ENCODE measurements at regions not wholly inside any gene's neighbourhood (a gene's known extent, or its start where the extent isn't known, plus 50 kb on each side); places are given as distances from the start of the nearest gene placed in this dataset.

DNA sequence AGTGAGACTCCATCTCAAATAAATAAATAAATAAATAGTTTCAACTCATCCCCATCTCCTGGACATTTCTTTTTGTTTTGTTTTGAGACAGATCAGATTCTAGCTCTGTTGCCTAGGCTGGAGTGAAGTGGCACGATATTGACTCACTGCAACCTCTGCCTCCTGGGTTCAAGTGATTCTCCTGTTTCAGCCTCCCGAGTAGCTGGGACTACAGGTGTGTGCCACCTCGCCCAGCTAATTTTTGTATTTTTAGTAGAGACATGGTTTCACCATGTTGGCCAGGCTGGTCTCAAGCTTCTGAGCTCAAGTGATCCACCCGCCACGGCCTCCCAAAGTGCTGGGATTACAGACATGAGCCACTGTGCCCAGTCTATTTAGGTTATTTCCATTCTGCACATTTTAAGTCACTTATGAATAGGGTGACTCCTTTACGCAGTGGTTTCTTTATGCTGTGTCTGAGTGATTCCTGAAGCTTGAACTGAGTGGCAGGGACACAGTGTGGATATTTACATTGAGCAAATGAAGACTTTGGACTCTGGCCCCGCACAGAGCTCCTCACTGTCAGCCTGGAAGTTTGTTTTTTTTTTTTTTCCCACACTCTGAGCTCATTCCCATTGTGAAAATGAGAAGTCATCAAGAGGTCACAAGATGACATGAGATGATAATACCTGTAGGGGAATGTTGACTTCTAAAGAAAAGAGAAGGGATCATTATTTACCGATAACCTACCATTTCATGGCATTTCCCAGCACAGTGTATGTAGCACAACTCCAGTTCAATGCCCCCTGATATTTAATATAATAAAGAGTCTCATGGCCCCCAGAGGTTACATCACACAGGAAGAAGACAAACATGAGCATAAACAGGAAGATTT, 72.6 kb downstream of the TBX3 start:
- Histone ChIP-seq H2BK20ac (ENCODE audit: low read length) (no peak overlapping the region), H3K79me2 (ENCODE audit: control insufficient read depth in 1 of 2, insufficient read depth in 2 of 2, low read length in 2 of 2) (no peaks in the 10 kb centered on the region), H2AFZ (ENCODE audit: low read length) (no peak overlapping the region), H3K4me1 (replicated peaks in 1 of 4; ENCODE audit: control insufficient read depth in 3 of 4, insufficient read depth in 4 of 4, low read length in 3 of 4) (no peaks in the 10 kb centered on the region), H3K9ac (replicated peaks in 1 of 4; ENCODE audit: extremely low read depth in 1 of 4, low read depth in 3 of 4, low read length in 3 of 4) (no peak overlapping the region), H4K20me1 (replicated peaks in 1 of 2; ENCODE audit: control insufficient read depth in 1 of 2, insufficient read depth in 2 of 2, low read length in 2 of 2) (no peaks in the 10 kb centered on the region), H3K4me2 (ENCODE audit: insufficient read depth in 1 of 2, low read depth in 2 of 2, low read length in 2 of 2) (no peak overlapping the region), H4K8ac (ENCODE audit: extremely low read depth, insufficient read depth, low read length) (no peak overlapping the region), H3K18ac (ENCODE audit: extremely low read depth, low read length) (no peak overlapping the region), H2BK15ac (ENCODE audit: low read length) (no peak overlapping the region), H2BK5ac (ENCODE audit: low read depth, low read length) (no peak overlapping the region), H3K56ac (replicated peaks; ENCODE audit: insufficient read length, low read depth, low read length) (no peak overlapping the region), H3K9me3 (ENCODE audit: insufficient read depth in 2 of 2, low read depth in 1 of 2, low read length in 1 of 2) (peaks cover 0 to 7% of the 10 kb centered on the region in 2 experiments; a peak in 1 of 4 replicates), H3K23ac (ENCODE audit: insufficient read length) (no peak overlapping the region), H3K4ac (replicated peaks; ENCODE audit: insufficient read length, low read depth, low read length) (no peak overlapping the region), H3K4me3 (ENCODE audit: extremely low read depth in 1 of 4, insufficient read depth in 2 of 4, low read depth in 3 of 4, low read length in 4 of 4) (no peak overlapping the region), H4K91ac (replicated peaks; ENCODE audit: insufficient read length, low read length) (no peak overlapping the region), H2BK120ac (replicated peaks; ENCODE audit: low read depth, low read length) (no peak overlapping the region), H3K79me1 (ENCODE audit: low read depth, low read length) (no peaks in the 10 kb centered on the region), H3K27me3 (replicated peaks in 1 of 4; ENCODE audit: control insufficient read depth in 3 of 4, extremely low read depth in 1 of 4, insufficient read depth in 3 of 4, low read length in 3 of 4) (no peaks in the 10 kb centered on the region), H4K5ac (ENCODE audit: insufficient read length, low read depth, low read length) (no peak overlapping the region), H2AK5ac (ENCODE audit: low read depth, low read length) (no peak overlapping the region), H3K14ac (ENCODE audit: insufficient read length) (no peak overlapping the region), H3K36me3 (ENCODE audit: control insufficient read depth in 2 of 4, insufficient read depth in 4 of 4, low read length in 3 of 4) (no peaks in the 10 kb centered on the region), H3K23me2 (ENCODE audit: low read depth, low read length) (no peaks in the 10 kb centered on the region), H2BK12ac (ENCODE audit: low read depth, low read length) (no peak overlapping the region), H3K27ac (ENCODE audit: low read depth, low read length) (no peak overlapping the region)
- FAIRE-seq, result no peak
- no peak for DNase-seq (ENCODE audit: low read depth in 1 of 2, low spot score in 2 of 2)
- TF ChIP-seq CBX8 (IDR thresholded peaks at IDR 0.05; ENCODE audit: borderline replicate concordance, low read depth, low read length) (no peak), NRF1 (IDR thresholded peaks at IDR 0.05; ENCODE audit: low read depth, low read length) (no peak), JUND (IDR thresholded peaks at IDR 0.05; ENCODE audit: low read length) (no peak), TCF12 (IDR thresholded peaks at IDR 0.05; ENCODE audit: low read depth, low read length) (no peak), SP4 (IDR thresholded peaks at IDR 0.05; ENCODE audit: low read length) (no peak), TEAD4 (IDR thresholded peaks at IDR 0.05; ENCODE audit: low read depth, low read length) (no peak), SP1 (IDR thresholded peaks at IDR 0.05; ENCODE audit: low read depth, low read length) (no peak)
- TF ChIP-seq, protein P1, sequence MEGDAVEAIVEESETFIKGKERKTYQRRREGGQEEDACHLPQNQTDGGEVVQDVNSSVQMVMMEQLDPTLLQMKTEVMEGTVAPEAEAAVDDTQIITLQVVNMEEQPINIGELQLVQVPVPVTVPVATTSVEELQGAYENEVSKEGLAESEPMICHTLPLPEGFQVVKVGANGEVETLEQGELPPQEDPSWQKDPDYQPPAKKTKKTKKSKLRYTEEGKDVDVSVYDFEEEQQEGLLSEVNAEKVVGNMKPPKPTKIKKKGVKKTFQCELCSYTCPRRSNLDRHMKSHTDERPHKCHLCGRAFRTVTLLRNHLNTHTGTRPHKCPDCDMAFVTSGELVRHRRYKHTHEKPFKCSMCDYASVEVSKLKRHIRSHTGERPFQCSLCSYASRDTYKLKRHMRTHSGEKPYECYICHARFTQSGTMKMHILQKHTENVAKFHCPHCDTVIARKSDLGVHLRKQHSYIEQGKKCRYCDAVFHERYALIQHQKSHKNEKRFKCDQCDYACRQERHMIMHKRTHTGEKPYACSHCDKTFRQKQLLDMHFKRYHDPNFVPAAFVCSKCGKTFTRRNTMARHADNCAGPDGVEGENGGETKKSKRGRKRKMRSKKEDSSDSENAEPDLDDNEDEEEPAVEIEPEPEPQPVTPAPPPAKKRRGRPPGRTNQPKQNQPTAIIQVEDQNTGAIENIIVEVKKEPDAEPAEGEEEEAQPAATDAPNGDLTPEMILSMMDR (IDR thresholded peaks at IDR 0.05; ENCODE audit: control extremely low read depth in 1 of 3, insufficient read depth in 1 of 3, low read depth in 1 of 3, low read length in 3 of 3), result no peak
- TF ChIP-seq, protein P2, sequence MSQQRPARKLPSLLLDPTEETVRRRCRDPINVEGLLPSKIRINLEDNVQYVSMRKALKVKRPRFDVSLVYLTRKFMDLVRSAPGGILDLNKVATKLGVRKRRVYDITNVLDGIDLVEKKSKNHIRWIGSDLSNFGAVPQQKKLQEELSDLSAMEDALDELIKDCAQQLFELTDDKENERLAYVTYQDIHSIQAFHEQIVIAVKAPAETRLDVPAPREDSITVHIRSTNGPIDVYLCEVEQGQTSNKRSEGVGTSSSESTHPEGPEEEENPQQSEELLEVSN (IDR thresholded peaks at IDR 0.05), result no peak
- ChIA-PET POLR2A (ENCODE audit: partially characterized antibody) (no interaction called here), CTCF (ENCODE audit: partially characterized antibody) (interaction anchor here (0.6 to 1.3 kb wide), 5 partner anchors 11 to 445 kb away, joined by 3 to 4 read pairs (median 3); no protein-coding TSS in a partner anchor)
- WGBS, 2 experiments (ENCODE audit: extremely low coverage in 1 of 2, insufficient coverage in 1 of 2, insufficient read length in 1 of 2, insufficient replicate concordance in 2 of 2, low coverage in 1 of 2, low lambda C conversion rate in 2 of 2, missing lambda C conversion rate in 1 of 2), result 92% methylated on average over 8 of the region's 8 CpGs; no CpG with 5 or more reads in 1 of the 2 experiments
